Small intestine (tissue), 7 donors: ENCODE measurements at regions not wholly inside any gene's neighbourhood (a gene's known extent, or its start where the extent isn't known, plus 50 kb on each side); places are given as distances from the start of the nearest gene placed in this dataset.
A peak's percentile ranks its signal among the peaks of the same experiment; 100 is the strongest.

Experiments used
- DNase-seq, 2 donors: peaks; one replicate each; pipeline versions ENCODE4 v3.0.0 to v3.0.0-alpha.2; 2013
- FAIRE-seq: peaks from 2 replicates; lab custom pipeline; 2012; peaks lifted over from hg19 to GRCh38; lab: Jason Lieb, UNC
- H3K27ac ChIP-seq, 3 donors: one replicate each; pipeline ENCODE4 v1.5.1; 2013; ENCODE audit warnings: low read length in 2 of 3, mild to moderate bottlenecking in 2 of 3, control low read depth in 1 of 3, inconsistent platforms in 1 of 3, low read depth in 1 of 3, moderate library complexity in 1 of 3
- H3K27me3 ChIP-seq, 3 donors: one replicate each; pipeline ENCODE4 v1.6.1; 2013; ENCODE audit warnings: low read length in 3 of 3, inconsistent platforms in 1 of 3; ENCODE audit not compliant: control insufficient read depth in 3 of 3, insufficient read depth in 3 of 3
- H3K36me3 ChIP-seq, 3 donors: one replicate each; pipeline ENCODE4 v1.6.1; 2013; ENCODE audit warnings: low read length in 3 of 3, inconsistent platforms in 1 of 3, low read depth in 1 of 3, mild to moderate bottlenecking in 1 of 3, moderate library complexity in 1 of 3; ENCODE audit not compliant: control insufficient read depth in 3 of 3, insufficient read depth in 2 of 3
- H3K4me1 ChIP-seq, 3 donors: one replicate each; pipeline ENCODE4 v1.6.1; 2013; ENCODE audit warnings: low read length in 2 of 3, inconsistent platforms in 1 of 3, low read depth in 1 of 3, mild to moderate bottlenecking in 1 of 3, moderate library complexity in 1 of 3; ENCODE audit not compliant: control insufficient read depth in 3 of 3, insufficient read depth in 2 of 3
- H3K4me3 ChIP-seq, 3 donors: one replicate each; pipeline ENCODE4 v1.5.1; 2013; ENCODE audit warnings: low read length in 3 of 3, control low read depth in 1 of 3, inconsistent platforms in 1 of 3, low read depth in 1 of 3, mild to moderate bottlenecking in 1 of 3, moderate library complexity in 1 of 3
- H3K9me3 ChIP-seq, 2 donors: one replicate each; pipeline ENCODE4 v1.6.1; 2013; ENCODE audit warnings: low read depth in 1 of 2, low read length in 1 of 2; ENCODE audit not compliant: control insufficient read depth in 2 of 2, insufficient read depth in 1 of 2
- WGBS, 3 donors: extraction: QIAGEN DNeasy Blood & Tissue Kit; methylation state at CpG; one replicate each; pipeline ENCODE4 v1.1.7; 2013; 5-methylcytosine and 5-hydroxymethylcytosine counted together
- donor health status: healthy with polysubstance abuse.
- donor health status: control.
- donor health status: control.
- donor health status: Bipolar disorder and iron deficiency.
- donor health status: healthy.

GRCh38 chr16:17565605-17566004, 94.8 kb upstream of the XYLT1 start:
- H3K4me1 ChIP-seq = no peaks in the 10 kb centered on the region
- no peak overlapping the region for H3K4me3 ChIP-seq
- no peaks in the 10 kb centered on the region for H3K27me3 ChIP-seq
- 96 to 98% (median 96%) methylated on average over 3 of the region's 3 CpGs for WGBS, 3 donors
- no peak for DNase-seq
- H3K9me3 ChIP-seq = no peaks in the 10 kb centered on the region
- H3K27ac ChIP-seq = no peak overlapping the region
- H3K36me3 ChIP-seq = no peaks in the 10 kb centered on the region
- FAIRE-seq = no peak

- Histone ChIP-seq H3K4me3 (no peak overlapping the region), H3K36me3 (no peaks in the 10 kb centered on the region), H3K4me1 (no peaks in the 10 kb centered on the region), H3K27ac (no peak overlapping the region), H3K9me3 (no peaks in the 10 kb centered on the region), H3K27me3 (no peaks in the 10 kb centered on the region)
- WGBS, 3 donors = 71 to 82% (median 74%) methylated on average over 6 of the region's 6 CpGs
- no peak for FAIRE-seq
- no peak for DNase-seq
These were observed 94.1 kb upstream of the XYLT1 start for GRCh38 chr16:17564856-17565255.

DNA sequence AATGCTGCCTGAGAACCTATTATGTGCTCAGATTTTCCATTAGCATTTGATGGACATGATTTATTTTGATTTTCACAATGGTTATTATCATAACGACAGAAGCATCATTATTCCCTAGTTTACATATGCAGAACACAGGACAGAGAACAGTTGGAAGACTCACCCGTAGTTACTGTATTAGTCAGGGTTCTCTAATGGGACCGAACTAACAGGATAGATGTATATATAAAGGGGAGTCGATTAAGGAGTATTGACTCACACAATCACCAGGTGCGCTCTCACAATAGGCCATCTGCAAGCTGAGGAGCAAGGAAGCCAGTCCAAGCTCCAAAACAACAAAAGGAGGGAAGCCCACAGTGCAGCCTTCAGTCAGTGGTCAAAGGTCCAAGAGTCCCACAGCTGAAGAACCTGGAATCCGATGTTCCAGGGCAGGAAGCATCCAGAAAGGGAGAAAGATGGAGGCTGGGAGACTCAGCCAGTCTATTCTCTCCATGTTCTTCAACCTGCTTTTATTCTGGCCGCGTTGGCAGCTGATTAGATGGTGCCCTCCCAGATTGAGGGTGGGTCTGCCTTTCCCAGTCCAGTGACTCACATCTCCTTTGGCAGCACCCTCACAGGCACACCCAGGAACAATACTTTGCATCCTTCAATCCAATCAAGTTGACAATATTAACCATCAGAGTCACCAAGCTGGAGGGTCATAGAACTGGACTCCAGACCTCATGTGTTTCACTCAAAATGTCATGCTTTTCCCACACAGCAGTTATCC, 92.7 kb upstream of the XYLT1 start:
- H3K9me3 ChIP-seq = no peaks in the 10 kb centered on the region
- no peaks in the 10 kb centered on the region for H3K4me1 ChIP-seq
- no peak overlapping the region for H3K4me3 ChIP-seq
- FAIRE-seq (no peak), DNase-seq (no peak)
- no peaks in the 10 kb centered on the region for H3K27me3 ChIP-seq
- no peak overlapping the region for H3K27ac ChIP-seq
- 62 to 84% (median 64%) methylated on average over 8 of the region's 8 CpGs for WGBS, 3 donors
- H3K36me3 ChIP-seq = no peaks in the 10 kb centered on the region

DNA sequence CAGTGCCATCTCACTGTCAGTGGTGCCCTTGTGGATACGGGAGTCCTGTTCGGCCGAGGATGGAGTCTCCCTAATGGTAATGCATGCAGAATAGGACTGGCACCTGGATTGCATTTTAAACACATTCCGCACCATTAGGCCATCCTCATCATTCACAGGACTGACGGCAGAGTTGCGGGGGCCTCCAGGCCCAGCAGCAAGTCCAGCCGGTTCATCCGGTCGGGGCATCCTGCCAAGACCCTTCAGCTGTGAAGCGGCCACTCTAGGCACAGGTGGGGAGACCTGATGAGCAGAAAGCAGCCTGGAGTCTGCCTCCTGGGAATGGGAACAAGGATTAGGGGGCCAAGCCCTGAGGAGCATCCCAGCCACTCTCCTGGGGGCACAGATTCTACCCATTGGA, 90.3 kb upstream of the XYLT1 start:
- Histone ChIP-seq H3K9me3 (no peaks in the 10 kb centered on the region), H3K36me3 (no peaks in the 10 kb centered on the region), H3K27ac (no peak overlapping the region), H3K4me3 (no peak overlapping the region), H3K4me1 (no peaks in the 10 kb centered on the region), H3K27me3 (no peaks in the 10 kb centered on the region)
- DNase-seq = no peak
- WGBS, 3 donors = 76 to 80% (median 78%) methylated on average over 10 of the region's 10 CpGs
- no peak for FAIRE-seq

- no peak for FAIRE-seq
- 49 to 61% (median 58%) methylated on average over 3 of the region's 3 CpGs for WGBS, 3 donors
- H3K36me3 ChIP-seq = no peaks in the 10 kb centered on the region
- H3K27ac ChIP-seq = no peak overlapping the region
- H3K4me1 ChIP-seq = no peaks in the 10 kb centered on the region
- H3K27me3 ChIP-seq = no peaks in the 10 kb centered on the region
- H3K9me3 ChIP-seq = no peaks in the 10 kb centered on the region
- no peak overlapping the region for H3K4me3 ChIP-seq
- DNase-seq = no peak
These were observed 89.8 kb upstream of the XYLT1 start for GRCh38 chr16:17560548-17560947.

GRCh38 chr16:17559394-17559793, 88.6 kb upstream of the XYLT1 start:
- H3K9me3 ChIP-seq = no peaks in the 10 kb centered on the region
- no peak for DNase-seq
- H3K27ac ChIP-seq = no peak overlapping the region
- WGBS, 3 donors = 65 to 72% (median 69%) methylated on average over 6 of the region's 6 CpGs
- FAIRE-seq = no peak
- no peaks in the 10 kb centered on the region for H3K27me3 ChIP-seq
- no peak overlapping the region for H3K4me3 ChIP-seq
- H3K4me1 ChIP-seq = no peaks in the 10 kb centered on the region
- H3K36me3 ChIP-seq = no peaks in the 10 kb centered on the region

- H3K4me3 ChIP-seq = no peak overlapping the region
- H3K4me1 ChIP-seq = no peaks in the 10 kb centered on the region
- no peaks in the 10 kb centered on the region for H3K27me3 ChIP-seq
- no peaks in the 10 kb centered on the region for H3K36me3 ChIP-seq
- 63 to 70% (median 67%) methylated on average over 5 of the region's 5 CpGs for WGBS, 3 donors
- H3K9me3 ChIP-seq = no peaks in the 10 kb centered on the region
- no peak overlapping the region for H3K27ac ChIP-seq
- no peak for DNase-seq
- no peak for FAIRE-seq
These were observed 87.2 kb upstream of the XYLT1 start for GRCh38 chr16:17557949-17558348.

- Histone ChIP-seq H3K4me1 (no peaks in the 10 kb centered on the region), H3K27ac (no peak overlapping the region), H3K4me3 (no peak overlapping the region), H3K27me3 (no peaks in the 10 kb centered on the region), H3K36me3 (no peaks in the 10 kb centered on the region), H3K9me3 (no peaks in the 10 kb centered on the region)
- FAIRE-seq (no peak), DNase-seq (peak in 1 of 2 donors; percentile 6)
- 86 to 89% (median 87%) methylated on average over 10 of the region's 10 CpGs for WGBS, 3 donors
These were observed 86.7 kb upstream of the XYLT1 start for GRCh38 chr16:17557480-17557879.
